Suprapubic skin (tissue), 4 donors: ENCODE measurements at regions not wholly inside any gene's neighbourhood (a gene's known extent, or its start where the extent isn't known, plus 50 kb on each side); places are given as distances from the start of the nearest gene placed in this dataset.
A peak's percentile ranks its signal among the peaks of the same experiment; 100 is the strongest.

Experiments used
- DNase-seq, 2 donors: peaks; one replicate each; pipeline ENCODE4 v3.0.0-alpha.2; 2019; ENCODE audit warnings: low spot score in 2 of 2
- H3K27ac ChIP-seq: fragments of 200-600 bp; sonication (generic); one replicate; pipeline ENCODE4 v1.5.1; 2019
- H3K27me3 ChIP-seq: fragments of 200-600 bp; sonication (generic); one replicate; pipeline ENCODE4 v1.5.1; 2019
- H3K36me3 ChIP-seq: fragments of 200-600 bp; sonication (generic); one replicate; pipeline ENCODE4 v1.5.1; 2019
- H3K4me1 ChIP-seq: fragments of 200-600 bp; sonication (generic); one replicate; pipeline ENCODE4 v1.5.1; 2019
- H3K4me3 ChIP-seq: fragments of 200-600 bp; sonication (generic); one replicate; pipeline ENCODE4 v1.5.1; 2019; ENCODE audit warnings: mild to moderate bottlenecking
- H3K9me3 ChIP-seq: fragments of 200-600 bp; sonication (generic); one replicate; pipeline ENCODE4 v1.5.1; 2019
- EP300 ChIP-seq: sonication (generic); formaldehyde crosslinking; IDR thresholded peaks from one replicate; pipeline ENCODE4 v1.6.1; 2017; ENCODE audit warnings: antibody characterized with exemption
- POLR2A ChIP-seq, 2 donors: fragments of 450-650 bp; IDR thresholded peaks; one replicate each; pipeline ENCODE4 v1.6.1; 2017; ENCODE audit warnings: antibody characterized with exemption in 2 of 2, mild to moderate bottlenecking in 2 of 2, moderate library complexity in 2 of 2
- POLR2AphosphoS5 ChIP-seq, 3 donors: sonication (generic); formaldehyde crosslinking; IDR thresholded peaks; one replicate each; pipeline ENCODE4 v1.6.1; 2017; ENCODE audit warnings: antibody characterized with exemption in 3 of 3
- WGBS: methylation state at CpG from one replicate; pipeline ENCODE4 v1.1.5; 2018; 5-methylcytosine and 5-hydroxymethylcytosine counted together
- TF ChIP-seq, protein P1 (sequence below), 2 donors: fragments of 200-600 bp in 1 of 2; fragments of 450-650 bp in 1 of 2; sonication (generic) in 1 of 2; IDR thresholded peaks; one replicate each; pipeline ENCODE4 v1.5.1; 2016 to 2019; ENCODE audit warnings: antibody characterized with exemption in 2 of 2, mild to moderate bottlenecking in 1 of 2, moderate library complexity in 1 of 2

GRCh38 chr13:34721631-34722595 lies 220.2 kb upstream of the NBEA start:
- 68% methylated on average over 3 of the region's 3 CpGs for WGBS
- H3K9me3 ChIP-seq: no peaks in the 10 kb centered on the region
- no peak for TF ChIP-seq POLR2AphosphoS5 (IDR thresholded peaks at IDR 0.05)
- TF ChIP-seq POLR2A (IDR thresholded peaks at IDR 0.05): no peak
- TF ChIP-seq, protein P1, sequence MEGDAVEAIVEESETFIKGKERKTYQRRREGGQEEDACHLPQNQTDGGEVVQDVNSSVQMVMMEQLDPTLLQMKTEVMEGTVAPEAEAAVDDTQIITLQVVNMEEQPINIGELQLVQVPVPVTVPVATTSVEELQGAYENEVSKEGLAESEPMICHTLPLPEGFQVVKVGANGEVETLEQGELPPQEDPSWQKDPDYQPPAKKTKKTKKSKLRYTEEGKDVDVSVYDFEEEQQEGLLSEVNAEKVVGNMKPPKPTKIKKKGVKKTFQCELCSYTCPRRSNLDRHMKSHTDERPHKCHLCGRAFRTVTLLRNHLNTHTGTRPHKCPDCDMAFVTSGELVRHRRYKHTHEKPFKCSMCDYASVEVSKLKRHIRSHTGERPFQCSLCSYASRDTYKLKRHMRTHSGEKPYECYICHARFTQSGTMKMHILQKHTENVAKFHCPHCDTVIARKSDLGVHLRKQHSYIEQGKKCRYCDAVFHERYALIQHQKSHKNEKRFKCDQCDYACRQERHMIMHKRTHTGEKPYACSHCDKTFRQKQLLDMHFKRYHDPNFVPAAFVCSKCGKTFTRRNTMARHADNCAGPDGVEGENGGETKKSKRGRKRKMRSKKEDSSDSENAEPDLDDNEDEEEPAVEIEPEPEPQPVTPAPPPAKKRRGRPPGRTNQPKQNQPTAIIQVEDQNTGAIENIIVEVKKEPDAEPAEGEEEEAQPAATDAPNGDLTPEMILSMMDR (IDR thresholded peaks at IDR 0.05): no peak
- TF ChIP-seq EP300: no peak
- DNase-seq: no peak
- H3K27me3 ChIP-seq: no peaks in the 10 kb centered on the region
- H3K4me3 ChIP-seq: no peak overlapping the region
- H3K4me1 ChIP-seq: no peaks in the 10 kb centered on the region
- no peak overlapping the region for H3K27ac ChIP-seq
- H3K36me3 ChIP-seq: no peaks in the 10 kb centered on the region

DNA sequence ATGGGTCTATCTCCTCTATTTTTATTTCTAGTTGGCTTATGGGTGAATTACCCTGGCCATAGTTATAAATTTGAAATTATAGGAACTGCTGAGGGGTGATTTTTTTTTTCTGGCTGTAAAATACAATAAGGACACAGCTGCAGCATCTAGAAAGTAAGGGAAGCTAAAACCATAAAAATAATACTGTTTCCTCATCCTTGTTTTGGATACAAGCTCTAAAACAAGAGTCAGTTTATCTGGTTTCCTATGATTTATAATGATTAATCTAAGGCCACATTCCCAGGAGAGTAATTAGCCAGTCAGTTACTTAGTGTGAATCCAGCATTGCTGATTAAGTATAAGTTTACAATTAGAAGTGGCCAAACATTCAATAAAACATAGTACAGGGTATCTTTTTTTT lies 219.1 kb upstream of the NBEA start:
- DNase-seq: no peak
- TF ChIP-seq POLR2A (IDR thresholded peaks at IDR 0.05) (no peak), POLR2AphosphoS5 (IDR thresholded peaks at IDR 0.05) (no peak), EP300 (no peak)
- TF ChIP-seq, protein P1 (IDR thresholded peaks at IDR 0.05): no peak
- H3K4me1 ChIP-seq: no peaks in the 10 kb centered on the region
- H3K9me3 ChIP-seq: no peaks in the 10 kb centered on the region
- no peaks in the 10 kb centered on the region for H3K36me3 ChIP-seq
- no peak overlapping the region for H3K27ac ChIP-seq
- no peaks in the 10 kb centered on the region for H3K27me3 ChIP-seq
- no peak overlapping the region for H3K4me3 ChIP-seq

GRCh38 chr13:34730961-34731360 lies 211.1 kb upstream of the NBEA start:
- DNase-seq: no peak
- no peaks in the 10 kb centered on the region for H3K9me3 ChIP-seq
- no peaks in the 10 kb centered on the region for H3K36me3 ChIP-seq
- peaks cover 4% of the 10 kb centered on the region for H3K4me1 ChIP-seq
- H3K27ac ChIP-seq: no peak overlapping the region
- no peak for TF ChIP-seq POLR2A (IDR thresholded peaks at IDR 0.05)
- no peak for TF ChIP-seq EP300
- TF ChIP-seq, protein P1 (IDR thresholded peaks at IDR 0.05): no peak
- no peaks in the 10 kb centered on the region for H3K27me3 ChIP-seq
- no peak overlapping the region for H3K4me3 ChIP-seq
- 97% methylated on average over 2 of the region's 2 CpGs for WGBS

DNA sequence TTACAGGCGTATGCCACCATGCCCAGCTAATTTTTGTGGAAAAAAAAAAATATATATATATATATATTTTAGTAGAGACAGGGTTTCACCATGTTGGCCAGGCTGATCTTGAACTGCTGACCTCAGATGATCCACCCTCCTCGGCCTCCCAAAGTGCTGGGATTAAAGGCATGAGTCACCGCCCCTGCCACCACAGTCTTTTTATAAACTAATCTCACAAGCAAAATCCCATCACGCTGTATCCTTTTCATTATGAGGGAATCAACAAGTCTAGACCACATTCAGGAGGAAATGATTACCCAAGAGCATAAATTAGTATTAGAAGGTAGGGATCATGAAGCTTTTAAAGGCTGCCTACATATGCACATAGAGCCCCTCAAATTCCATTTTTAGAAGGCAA lies 210.6 kb upstream of the NBEA start:
- Histone ChIP-seq H3K27me3 (no peaks in the 10 kb centered on the region), H3K4me3 (no peak overlapping the region), H3K27ac (no peak overlapping the region), H3K4me1 (peaks cover 4% of the 10 kb centered on the region), H3K9me3 (no peaks in the 10 kb centered on the region), H3K36me3 (no peaks in the 10 kb centered on the region)
- no peak for TF ChIP-seq POLR2AphosphoS5 (IDR thresholded peaks at IDR 0.05)
- TF ChIP-seq, protein P1 (IDR thresholded peaks at IDR 0.05): no peak
- TF ChIP-seq EP300: no peak
- TF ChIP-seq POLR2A (IDR thresholded peaks at IDR 0.05): no peak
- DNase-seq: no peak
- WGBS: 79% methylated on average over 4 of the region's 4 CpGs

DNA sequence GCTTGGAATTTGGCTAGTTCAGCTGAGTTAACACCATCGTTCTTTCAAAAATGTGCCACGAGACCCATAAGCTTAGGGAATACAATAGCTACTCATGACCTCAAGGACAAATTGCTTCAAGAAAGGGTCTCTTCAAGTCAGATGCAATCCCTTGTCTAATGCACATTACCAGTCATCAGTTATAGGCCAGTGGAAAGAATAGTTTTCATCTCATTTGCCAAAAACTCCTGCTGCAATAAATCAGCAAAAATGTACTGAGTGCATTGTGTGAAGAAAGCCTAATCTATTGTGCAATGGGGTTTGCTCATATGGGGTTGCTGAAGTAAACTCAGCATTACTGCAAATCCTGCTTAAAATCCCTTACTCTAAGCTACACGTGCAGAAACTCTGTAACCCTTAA lies 208.3 kb upstream of the NBEA start:
- DNase-seq: no peak
- H3K4me1 ChIP-seq: peaks cover 4% of the 10 kb centered on the region
- H3K9me3 ChIP-seq: no peaks in the 10 kb centered on the region
- no peak overlapping the region for H3K27ac ChIP-seq
- H3K36me3 ChIP-seq: no peaks in the 10 kb centered on the region
- H3K27me3 ChIP-seq: no peaks in the 10 kb centered on the region
- TF ChIP-seq POLR2A (IDR thresholded peaks at IDR 0.05) (no peak), POLR2AphosphoS5 (IDR thresholded peaks at IDR 0.05) (peak in 2 of 3 donors; percentile 22 to 28), EP300 (no peak)
- 53% methylated on average over 3 of the region's 3 CpGs for WGBS
- H3K4me3 ChIP-seq: no peak overlapping the region
